ENCODE measurements at regions not wholly inside any gene's neighbourhood (a gene's known extent, or its start where the extent isn't known, plus 50 kb on each side); places are given as distances from the start of the nearest gene placed in this dataset.

- DNase-seq: no peak
These were observed 408.7 kb upstream of the NOVA1 start for GRCh38 chr14:27006570-27006969.

DNA sequence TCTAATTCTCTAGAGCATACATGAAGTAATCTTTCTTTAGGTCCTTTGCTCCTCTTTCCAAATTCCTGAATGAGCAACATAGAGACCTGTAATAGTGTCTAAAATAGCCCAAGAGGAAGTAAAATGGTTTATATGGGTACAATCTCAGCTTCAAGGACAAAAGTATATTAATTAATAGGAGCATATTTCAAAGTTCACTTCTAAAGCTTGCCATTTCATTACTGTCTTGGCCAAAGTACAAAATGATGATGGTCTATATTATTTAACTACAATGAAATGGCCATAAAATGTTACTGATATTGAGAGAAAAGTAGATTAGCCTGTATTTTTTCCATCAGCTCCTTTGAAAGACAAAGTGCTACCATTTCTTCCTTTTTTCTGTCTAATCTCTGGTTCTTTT lies 410.4 kb upstream of the NOVA1 start:
- no peak for DNase-seq

DNA sequence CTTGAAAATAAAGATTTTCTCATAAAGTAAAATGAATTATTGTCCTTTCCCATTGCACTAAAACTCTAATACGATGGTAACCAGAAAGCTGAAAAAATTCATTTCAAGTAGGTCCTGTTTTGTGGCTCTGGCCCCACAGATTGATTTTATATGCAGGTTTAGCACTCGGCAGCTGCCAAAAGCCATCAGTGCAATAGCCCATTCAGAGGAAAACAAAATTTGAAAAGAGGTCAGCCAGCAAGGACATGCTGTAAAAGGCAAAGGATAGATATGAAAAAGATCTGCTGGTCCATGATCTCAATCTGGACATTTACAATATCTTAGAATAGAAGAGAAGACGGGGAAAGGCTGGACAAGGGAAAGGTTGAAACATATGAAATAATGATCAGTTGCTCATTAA lies 414.8 kb upstream of the NOVA1 start:
- DNase-seq: no peak

DNA sequence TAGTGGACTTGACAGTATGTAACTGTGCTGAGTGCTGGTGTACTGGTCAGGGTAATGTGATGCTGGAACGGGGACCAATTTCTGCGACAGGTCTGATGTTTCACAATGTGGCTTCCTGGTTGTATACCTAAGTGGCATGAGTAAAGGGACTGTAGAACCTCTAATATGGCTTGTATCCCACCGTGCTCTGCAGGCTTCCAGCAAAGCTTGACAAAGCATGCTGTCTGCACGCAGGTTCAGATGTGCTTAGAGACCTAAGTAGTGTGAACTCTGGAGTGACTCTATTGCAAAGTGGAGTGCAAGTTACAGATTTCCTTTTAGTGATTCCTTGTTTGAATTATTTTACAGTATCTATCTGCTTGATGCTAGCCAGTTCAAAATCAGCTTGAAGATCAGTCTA lies 415.8 kb upstream of the NOVA1 start:
- DNase-seq: no peak

DNA sequence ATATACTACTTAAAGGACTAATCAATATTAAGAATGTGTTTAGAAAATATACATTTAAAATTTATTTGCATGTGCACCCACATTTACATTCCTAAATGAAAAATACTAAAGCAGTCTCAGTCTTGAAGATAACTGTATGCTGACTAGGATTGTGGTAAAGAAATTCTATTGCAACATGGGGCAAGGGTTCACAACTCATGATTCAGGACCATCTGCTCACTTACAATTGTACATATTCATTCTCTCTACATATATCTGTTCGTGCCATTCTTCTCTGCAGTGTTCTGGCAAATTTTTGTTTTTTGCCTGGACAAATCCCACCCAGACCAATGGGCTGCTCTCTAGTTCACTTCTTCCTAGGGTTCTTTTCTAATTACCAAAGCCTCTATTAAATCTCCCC lies 417.2 kb upstream of the NOVA1 start:
- no peak for DNase-seq

- no peak for DNase-seq
These were observed 427.8 kb upstream of the NOVA1 start for GRCh38 chr14:27025648-27026047.

DNA sequence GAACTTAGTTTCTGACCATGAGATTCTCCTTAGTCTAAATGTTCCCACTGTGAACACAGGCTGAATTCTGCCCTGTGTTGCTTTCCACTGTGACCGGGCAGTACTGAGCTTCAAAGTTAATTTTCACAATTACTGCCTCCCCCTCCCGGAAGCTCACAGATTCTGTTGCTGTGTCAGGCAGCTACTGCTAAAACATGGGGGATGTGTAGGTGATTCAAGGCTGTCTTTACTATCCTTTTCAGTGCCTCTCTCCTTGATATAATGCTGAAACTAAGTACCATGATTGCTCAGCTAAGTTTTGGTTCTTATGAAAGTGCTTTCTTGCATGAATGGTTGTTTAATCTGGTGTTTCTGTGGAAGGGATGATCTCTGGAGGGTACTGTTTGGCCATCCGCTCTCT lies 428.3 kb upstream of the NOVA1 start:
- no peak for DNase-seq

GRCh38 chr14:27040552-27040951 lies 442.7 kb upstream of the NOVA1 start:
- DNase-seq: no peak

DNA sequence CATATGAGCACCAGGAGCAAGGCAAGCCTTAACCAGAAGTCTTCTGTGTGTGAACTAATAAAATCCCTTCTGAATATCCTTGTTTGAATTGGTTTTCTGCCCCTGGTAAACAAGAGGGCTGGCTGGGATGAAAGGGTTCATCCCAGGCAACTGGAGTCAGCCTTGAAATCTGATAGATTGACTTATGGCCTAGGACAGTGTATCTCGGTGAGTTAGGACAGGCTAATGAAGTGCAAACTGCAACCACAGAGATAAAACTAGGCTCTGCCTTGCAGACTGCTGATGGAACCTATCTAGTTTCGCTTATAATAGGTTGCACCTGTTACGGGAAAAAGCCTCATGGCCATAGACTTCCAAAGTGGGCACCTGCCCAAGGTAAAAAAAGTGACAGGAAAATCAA lies 451.9 kb upstream of the NOVA1 start:
- DNase-seq: no peak

DNA sequence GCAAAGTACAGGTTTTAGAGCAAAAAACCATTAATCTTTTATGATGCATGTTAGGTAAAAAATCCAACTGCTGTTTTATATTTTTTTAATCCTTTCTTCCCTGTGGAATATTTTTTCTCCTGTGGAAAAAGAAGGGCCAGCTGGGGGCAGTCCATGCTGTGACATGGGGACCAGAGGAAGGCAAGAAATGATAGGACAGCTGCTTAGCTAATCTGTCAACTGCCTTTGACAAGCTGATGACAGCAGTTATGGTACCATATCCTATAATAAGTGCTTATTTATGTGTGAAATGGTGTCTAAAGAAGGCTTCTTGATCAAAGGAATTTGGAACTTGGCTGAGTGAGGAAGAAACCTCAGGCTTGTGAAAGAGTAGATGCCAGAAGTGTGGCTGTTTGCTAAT lies 452.4 kb upstream of the NOVA1 start:
- no peak for DNase-seq

GRCh38 chr14:27056586-27056985 lies 458.8 kb upstream of the NOVA1 start:
- no peak for DNase-seq

DNA sequence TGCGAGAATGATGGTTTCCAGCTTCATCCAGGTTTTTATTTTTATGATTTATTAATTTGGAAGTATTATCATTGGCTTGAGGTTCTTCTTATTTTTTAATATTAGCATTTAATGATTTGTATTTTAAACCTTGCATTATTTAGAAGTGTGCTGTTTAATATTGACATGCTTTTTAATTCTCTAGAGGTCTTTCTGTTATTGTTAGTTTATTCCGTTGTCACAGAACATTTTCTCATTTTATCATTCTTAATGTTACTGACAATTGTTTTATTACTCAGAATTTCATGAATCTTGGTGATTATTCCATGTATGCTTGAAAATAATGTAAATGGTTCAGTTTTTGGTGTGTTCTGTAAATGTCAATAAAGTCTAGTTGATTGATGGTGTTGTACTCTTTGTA lies 463.5 kb upstream of the NOVA1 start:
- DNase-seq: no peak

GRCh38 chr14:27063959-27064358 lies 466.1 kb upstream of the NOVA1 start:
- DNase-seq: no peak

- DNase-seq: no peak
These were observed 468.1 kb upstream of the NOVA1 start for GRCh38 chr14:27065886-27066285.

DNA sequence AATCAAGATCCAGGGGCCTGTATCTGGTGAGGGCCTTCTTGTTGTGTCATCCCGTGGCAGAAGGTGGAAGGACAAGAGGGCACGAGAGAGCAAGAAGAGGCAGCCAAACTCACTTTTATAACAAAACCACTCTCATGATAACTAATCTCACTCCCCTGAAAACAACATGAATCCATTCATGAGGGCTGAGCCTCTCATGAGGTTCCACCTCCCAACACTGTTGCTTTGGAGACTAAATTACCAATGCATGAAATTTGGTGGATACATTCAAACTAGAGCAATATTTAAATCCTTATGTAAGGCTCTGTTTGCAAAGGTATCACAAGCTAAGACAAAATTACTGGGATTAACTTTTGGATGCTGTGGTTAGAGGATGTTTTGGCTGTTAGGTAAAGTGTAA lies 470.1 kb upstream of the NOVA1 start:
- no peak for DNase-seq

GRCh38 chr14:27072589-27072988 lies 474.8 kb upstream of the NOVA1 start:
- DNase-seq: no peak

GRCh38 chr14:27075503-27075902 lies 477.7 kb upstream of the NOVA1 start:
- DNase-seq: no peak

- DNase-seq: no peak
These were observed 479.4 kb upstream of the NOVA1 start for GRCh38 chr14:27077214-27077613.

DNA sequence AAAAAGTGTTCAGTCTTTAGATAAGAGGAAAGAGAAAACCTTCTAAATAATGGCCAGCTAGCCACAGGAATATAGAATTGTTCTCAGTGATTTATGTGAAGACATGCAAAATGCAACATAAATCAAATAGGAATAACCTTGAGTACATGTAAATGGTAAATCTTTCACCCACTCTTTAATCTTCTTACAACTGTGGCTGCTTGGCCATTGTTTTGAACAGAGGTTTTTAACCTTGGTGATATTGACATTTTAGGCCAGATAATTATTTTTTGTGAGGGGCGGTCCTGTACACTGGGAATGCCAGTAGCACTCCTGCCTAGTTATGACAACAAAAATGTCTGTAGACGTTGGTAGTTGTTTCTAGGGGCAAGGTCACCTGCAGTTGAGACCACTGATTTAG lies 479.9 kb upstream of the NOVA1 start:
- DNase-seq: no peak

GRCh38 chr14:27078191-27078590 lies 480.4 kb upstream of the NOVA1 start:
- no peak for DNase-seq

- DNase-seq: no peak
These were observed 481.9 kb upstream of the NOVA1 start for GRCh38 chr14:27079716-27080115.

DNA sequence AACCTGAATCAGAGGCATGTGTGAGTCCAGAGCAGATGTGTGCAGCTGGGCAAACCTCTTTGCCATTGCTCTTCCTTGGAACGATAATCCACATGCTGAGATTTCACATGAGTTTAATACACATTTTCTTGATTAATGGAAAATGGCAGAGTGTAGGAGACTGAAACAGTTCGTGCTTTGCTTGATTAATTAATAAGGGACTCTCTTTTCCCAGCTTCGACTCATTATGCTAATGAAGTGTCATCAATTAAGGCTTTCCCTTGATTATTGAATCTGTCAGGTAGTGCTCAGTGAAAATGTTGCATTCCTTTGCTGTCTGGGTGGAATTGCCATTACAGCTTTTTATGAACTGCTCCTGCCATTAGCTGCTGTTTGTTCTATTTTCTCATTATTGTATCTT lies 487.7 kb upstream of the NOVA1 start:
- no peak for DNase-seq

DNA sequence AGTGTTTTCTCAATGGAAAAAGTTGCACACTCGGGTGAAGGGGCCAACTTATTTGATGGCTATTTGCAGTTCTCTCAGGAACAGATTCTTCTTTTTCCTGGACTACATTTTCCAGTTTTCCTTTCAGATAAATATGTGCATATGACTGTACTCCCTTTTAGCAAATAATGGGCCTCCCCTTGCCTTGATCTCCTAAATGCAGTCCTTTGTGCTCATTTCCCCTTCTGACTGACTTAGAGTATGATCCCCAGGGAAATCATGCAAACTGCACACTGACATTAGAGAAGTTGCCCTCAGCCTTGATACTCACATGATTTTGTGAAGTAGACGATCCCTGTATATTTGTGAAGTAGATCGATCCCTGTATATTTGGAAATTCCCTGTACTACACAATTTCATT lies 492.9 kb upstream of the NOVA1 start:
- no peak for DNase-seq

- no peak for DNase-seq
These were observed 494.1 kb upstream of the NOVA1 start for GRCh38 chr14:27091973-27092372.

DNA sequence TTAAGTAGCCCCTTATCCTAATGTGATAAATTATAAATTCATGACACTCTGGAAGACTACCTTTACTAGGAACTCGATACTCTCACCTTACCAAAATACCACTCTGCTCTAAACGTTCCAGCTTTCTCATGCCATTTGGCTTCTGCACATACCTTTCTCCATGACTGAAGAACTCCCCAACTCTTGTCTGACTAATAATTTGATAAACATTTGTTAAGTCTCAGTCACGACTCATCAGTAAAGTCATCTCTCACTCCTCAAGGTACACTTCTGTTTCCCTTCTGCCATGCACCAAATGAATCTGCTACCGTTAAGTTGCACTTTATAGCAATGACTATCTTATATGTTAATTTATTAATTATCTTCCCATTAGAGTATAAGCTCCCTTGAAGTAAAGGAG lies 498.3 kb upstream of the NOVA1 start:
- DNase-seq: no peak

DNA sequence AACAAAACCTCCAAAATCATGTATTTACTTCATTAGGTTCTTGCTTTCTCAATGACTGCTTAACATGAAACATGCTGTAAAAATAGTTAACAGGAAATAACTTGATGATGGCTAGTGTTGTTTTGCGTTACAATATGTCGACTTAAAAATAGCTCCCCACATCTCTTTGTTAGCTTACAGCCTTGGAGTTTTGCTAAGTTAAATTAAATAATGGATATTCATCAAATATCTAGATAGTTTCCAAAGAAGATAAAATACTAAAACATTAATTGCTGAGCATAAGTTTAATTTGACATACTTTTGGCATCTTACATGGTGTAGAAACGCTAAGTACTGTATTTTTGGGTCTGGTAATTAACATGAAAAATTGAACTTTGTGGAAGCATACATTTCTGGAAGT lies 500.6 kb upstream of the NOVA1 start:
- DNase-seq: no peak

Measured in NCI-H1930 (cell line).